ENCODE measurements at regions not wholly inside any gene's neighbourhood (a gene's known extent, or its start where the extent isn't known, plus 50 kb on each side); places are given as distances from the start of the nearest gene placed in this dataset.
"Not testable (repeated sequence)": the region's sequence is repeated elsewhere in the genome, so short reads cannot be mapped to it uniquely, and the experiment has no call there.

GRCh38 chr9:126190994-126191393, 135.6 kb upstream of the MVB12B start:
- DNase-seq: not testable (repeated sequence)

- no peak for DNase-seq
These were observed 127.8 kb upstream of the MVB12B start for GRCh38 chr9:126198854-126199253.

- no peak for DNase-seq
These were observed 123.3 kb upstream of the MVB12B start for GRCh38 chr9:126203313-126203712.

DNA sequence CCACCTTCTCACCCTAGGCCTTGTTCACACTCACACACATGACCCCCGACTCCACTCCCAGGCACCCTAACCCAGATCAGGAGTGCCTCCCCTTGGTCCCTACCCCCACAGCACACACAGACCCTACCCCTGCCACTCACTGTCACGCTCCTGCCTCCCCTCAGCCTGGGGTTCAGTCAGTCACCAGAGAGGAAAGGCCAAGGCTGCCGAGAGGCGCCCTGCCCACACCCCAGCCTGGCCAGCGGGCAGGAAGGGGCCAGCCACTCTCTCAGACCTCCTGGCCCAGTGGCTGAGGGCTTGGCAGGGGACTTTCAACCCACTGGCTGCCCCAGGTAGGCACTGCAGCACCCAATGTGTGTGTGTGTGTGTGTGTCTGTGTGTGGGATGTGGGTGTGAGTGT, 122.4 kb upstream of the MVB12B start:
- no peak for DNase-seq

DNA sequence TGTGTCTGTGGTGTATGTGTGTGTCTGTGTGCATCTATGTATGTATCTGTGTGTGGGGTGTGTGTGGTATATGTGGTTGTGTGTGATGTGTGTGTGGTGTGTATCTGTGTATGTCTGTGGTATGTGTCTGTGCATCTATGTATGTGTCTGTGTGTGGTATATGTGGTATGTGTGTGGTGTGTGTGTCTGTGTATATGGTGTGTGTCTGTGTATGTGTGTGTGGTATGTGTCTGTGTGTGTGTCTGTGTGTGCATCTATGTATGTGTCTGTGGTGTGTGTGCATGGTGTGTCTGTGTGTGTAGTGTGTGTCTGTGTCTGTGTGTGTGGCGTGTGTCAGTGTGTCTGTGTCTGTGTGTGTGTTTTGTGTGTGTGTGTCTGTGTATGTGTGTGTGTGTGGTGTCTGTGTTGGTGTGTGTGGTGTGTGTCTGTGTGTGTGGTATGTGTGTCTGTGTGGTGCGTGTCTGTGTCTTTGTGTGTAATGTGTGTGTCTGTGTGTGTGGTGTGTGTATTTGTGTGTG, 121.9 kb upstream of the MVB12B start:
- no peak for DNase-seq

- DNase-seq: no peak
These were observed 121.4 kb upstream of the MVB12B start for GRCh38 chr9:126205265-126205664.

DNA sequence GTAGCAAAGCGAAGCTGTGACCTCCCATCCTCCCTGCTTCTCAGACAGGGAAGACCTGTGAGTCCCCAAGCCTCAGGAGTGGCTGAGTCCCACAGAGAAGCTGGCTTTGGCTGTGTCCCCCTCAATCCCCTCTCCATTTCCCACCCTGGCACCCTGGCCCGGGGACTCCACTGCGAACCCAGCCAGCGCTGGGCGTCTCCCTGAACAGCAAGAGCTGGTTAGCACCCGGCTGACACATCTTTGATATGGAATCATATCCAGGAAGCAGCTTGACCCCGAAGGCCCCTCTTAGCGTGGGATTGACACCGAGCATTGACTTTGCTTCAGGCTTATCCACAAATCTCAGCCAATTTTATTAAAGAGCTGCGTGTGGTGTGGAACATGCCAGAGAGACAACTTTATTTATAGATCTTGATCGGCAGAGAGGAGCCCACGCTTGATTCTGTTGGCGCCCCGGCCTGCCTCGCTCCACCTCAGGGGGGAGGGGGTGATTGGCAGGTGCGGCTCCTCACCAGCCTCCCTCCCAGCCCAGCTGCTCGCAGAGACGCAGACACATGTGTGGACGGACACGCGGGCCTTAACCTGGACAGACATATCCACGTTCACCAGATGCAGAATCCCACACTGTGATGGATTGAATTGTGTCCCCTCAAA, 120.7 kb upstream of the MVB12B start:
- DNase-seq: no peak

DNA sequence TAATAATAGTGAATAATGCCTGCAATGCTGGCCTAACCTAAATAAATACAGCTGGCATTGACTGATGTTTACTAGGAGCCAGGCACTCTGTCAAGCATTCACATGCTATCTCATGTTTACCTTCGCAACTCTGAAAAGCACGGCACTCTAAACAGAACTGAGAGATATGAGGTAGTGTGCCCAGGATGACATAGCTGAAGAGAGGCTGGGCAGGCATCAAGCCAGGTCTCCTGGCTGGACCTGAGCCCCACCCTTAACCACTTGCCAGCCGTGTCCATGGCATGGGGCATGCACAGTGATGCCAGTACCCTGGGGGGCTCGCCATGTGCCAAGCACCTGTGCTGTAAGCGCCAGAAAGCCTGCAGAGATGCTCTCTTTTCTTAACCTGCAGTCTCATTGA, 119.4 kb upstream of the MVB12B start:
- DNase-seq: no peak

DNA sequence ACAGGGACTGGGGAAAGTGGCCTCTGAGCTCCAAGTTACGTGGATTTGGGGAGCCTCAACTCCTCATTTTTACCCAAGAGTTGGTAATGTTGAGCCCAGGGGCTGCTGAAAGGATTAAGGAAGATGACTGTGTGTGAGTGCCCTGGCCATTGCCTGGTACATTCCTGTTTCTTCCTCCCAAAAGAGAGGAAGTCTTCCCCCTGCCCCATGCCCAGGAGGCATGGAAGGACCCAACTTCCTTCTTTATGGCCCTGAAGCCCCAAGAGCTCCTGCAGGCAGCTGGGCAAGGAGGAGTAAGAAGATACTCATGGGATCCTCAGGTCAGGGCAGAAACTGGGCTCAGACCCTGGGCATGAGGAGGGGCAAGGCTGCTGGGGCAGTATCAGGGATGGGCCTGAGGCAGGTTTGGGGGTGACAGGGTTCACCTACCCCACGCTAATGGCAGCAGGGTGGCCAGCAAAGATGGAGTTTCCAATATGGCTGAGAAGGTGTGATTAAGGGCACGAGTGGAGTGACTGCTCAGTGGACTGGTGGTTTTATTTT, 118.3 kb upstream of the MVB12B start:
- DNase-seq: no peak

DNA sequence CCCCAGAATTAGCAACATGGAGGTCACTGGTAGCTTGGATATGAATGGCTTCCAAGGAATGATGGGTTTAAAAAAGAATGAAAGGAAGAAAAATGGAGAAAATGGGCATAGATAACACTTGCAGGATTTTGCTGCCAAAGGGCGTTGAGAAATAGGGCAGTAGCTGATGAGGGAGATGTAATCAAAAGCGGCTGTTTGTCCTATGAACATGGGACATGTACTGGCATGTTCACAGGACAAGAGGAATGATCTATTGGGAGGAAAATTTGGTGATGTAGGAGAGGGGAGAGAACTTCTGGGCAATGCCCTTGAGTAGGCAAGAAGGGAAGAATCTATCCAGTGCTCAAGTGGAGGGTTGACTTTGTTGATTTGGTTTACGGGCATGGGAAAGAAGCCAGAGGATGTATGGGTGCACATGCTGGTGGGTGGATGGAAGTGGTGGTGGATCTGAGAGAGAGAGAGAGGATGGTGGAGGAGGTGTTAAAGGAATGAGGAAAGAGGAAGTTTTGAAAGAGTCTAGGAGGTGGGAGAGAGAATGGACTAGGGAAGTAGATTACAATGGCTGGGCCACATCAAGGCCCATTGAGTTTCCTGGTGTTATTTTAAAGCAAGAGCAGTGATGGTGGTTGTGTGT, 115.1 kb upstream of the MVB12B start:
- no peak for DNase-seq

- no peak for DNase-seq
These were observed 111.1 kb upstream of the MVB12B start for GRCh38 chr9:126215486-126215885.

GRCh38 chr9:126216826-126217225, 109.8 kb upstream of the MVB12B start:
- no peak for DNase-seq

- no peak for DNase-seq
These were observed 109.4 kb upstream of the MVB12B start for GRCh38 chr9:126217250-126217653.

- DNase-seq: no peak
These were observed 108.8 kb upstream of the MVB12B start for GRCh38 chr9:126217797-126218196.

GRCh38 chr9:126218359-126219125, 108.1 kb upstream of the MVB12B start:
- no peak for DNase-seq

- no peak for DNase-seq
These were observed 107.5 kb upstream of the MVB12B start for GRCh38 chr9:126219166-126219565.

DNA sequence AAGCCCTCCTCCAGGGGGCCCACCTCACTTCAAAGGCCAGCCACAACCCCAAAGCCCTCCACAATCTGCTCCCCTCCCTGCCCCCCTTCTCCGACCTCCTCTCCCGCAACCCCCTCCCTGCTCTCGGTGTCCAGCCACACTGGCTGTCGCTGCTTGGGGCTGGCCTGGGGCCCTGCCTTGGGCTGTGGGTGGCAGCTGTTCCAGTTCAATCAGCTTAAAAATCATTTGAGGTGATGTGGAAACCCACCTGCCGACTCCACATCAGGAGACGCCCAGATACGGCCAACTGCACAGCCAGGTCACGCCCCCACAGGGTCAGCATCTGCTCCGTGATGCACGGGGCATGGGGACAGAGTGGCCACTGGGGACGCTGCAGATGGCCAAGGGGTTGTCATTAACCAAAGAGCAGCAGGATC, 107.0 kb upstream of the MVB12B start:
- DNase-seq: no peak

DNA sequence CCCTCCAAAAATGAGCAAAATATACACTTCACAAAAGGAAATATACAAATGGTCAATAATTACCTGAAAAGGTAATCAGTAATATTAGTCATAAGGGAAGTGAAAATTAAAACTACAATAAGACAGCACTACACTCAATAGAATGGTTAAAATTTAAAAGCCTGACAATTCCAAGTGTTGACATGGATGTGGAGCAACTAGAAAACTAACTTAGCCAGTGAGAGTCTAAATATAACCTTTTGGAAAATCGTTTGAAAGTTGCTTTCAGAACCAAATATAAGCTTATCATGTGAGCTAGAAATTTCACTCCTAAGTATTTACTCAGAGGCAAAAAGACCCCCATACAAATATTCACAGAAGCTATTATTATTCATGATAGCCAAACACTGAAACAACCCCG, 105.1 kb upstream of the MVB12B start:
- no peak for DNase-seq

DNA sequence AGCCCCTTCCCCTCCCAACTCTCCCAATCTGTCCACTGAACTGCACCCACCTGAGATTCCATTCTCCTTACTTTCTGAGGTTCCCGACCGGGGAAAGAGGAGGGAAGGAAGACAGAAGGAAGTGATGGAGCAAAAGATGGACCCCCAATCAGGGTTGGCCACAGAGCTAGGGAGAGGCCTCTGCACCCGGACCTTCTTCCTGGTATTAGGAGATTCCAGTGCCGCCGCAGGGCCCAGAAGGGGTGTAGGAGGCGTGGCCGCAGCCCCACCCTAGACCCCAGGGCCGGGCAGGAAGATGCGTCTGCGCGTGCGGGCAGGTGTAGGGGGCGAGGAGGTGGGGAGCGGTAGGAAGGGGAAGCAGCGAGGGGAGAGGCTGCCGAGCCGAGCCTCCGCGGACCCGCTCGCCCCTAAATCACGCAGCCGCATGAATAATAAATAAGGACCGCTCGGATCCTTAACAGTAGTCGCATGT, 104.2 kb upstream of the MVB12B start:
- no peak for DNase-seq

GRCh38 chr9:126222835-126223431, 103.7 kb upstream of the MVB12B start:
- no peak for DNase-seq

GRCh38 chr9:126223798-126224531, 102.7 kb upstream of the MVB12B start:
- no peak for DNase-seq

Data from 8988T (cell line).